ENCODE measurements at regions not wholly inside any gene's neighbourhood (a gene's known extent, or its start where the extent isn't known, plus 50 kb on each side); places are given as distances from the start of the nearest gene placed in this dataset.
"Not testable (repeated sequence)": the region's sequence is repeated elsewhere in the genome, so short reads cannot be mapped to it uniquely, and the experiment has no call there.

DNA sequence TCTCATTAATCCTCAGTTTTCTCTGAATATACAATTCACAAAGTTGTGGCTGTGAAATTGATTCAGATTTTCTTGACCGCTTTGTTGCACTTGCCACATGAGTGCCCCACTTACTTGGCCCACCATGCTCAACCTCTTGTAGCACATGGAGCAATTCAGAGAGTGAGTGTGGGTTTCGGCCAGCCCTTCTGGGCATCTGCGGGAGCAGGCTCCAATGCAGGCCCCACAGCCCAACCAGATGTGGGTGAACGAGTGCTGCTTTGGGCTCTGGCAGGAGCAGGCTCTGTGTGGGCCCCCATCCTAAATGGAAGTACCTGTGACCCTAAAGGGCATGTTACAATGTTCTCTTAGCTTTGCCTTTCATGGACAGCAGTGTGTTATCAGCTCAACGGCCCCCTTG, 2338.6 kb downstream of the LRRC4C start:
- DNase-seq, result no peak

DNA sequence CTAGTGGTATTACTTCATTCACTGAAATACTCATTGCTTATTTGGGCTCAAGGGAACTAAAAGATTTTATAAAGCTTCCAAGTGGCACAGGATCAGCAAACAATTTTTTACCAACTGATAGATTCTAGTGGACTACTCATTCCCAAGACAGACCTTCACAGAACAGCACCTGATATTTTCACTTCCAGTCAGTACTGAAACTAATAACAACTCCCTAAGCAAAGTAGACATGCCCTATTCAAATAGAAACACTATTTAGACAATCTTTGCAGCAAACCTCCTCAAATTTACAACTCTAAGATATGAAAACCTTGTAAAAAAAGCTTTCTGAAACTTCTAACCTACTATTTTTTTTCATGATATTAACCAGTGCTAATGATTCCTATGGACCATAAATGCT, 2345.8 kb downstream of the LRRC4C start:
- no peak for DNase-seq

DNA sequence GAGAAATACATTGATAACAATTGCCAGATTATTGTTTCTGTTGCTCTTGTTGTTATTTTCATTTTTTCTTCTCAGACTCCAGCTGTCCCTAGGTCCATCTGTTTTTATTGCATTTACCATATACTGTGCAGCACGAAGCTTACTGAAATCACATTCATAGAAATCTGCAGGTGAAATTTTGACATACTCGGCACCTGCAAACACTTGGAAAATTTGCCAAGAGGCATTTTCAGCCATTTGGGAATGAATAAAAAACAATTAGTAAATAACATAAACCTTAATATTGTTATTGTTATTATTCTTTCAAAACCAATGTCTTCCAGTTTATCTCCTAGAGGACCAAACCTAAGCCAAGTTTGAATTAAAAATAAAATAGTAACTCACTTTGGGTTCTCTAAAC, 2357.2 kb downstream of the LRRC4C start:
- DNase-seq, result no peak

DNA sequence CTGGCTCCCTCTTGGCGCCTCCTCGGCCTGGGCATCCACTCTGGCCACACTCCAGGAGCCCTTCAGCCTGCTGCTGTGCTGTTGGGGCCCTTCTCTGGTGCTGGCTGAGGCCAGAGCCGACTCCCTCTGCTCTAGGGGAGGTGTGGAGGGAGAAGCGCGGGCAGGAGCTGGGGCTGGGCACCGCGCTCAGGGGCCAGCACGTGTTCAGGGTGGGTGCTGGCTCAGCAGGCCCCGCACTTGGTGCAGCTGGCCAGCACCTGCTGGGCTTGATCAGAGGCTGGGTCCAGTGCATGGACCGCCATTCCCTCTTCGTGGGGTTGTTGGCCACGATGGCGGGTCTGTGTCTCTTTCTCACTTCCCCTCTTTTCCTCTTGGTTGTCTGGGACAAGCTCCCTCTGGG, 2381.0 kb downstream of the LRRC4C start:
- no peak for DNase-seq

DNA sequence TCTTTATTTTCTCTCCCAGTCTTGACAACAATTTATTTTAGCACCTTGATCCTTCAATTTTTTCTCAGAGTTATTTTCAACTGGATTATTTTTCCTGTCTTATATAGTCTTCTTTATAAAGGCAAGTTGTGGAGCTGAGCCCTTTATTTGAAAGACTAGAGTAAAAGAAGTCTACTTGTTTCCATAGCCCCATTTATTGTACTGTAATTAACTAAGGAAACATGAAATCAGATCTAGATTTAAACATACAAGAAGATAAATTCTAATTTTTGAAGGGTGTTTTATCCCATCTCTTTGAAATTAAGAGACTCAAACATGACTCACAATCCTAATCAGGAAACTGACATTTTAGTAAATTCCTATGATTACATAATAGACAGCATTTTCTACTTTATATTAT, 2421.8 kb downstream of the LRRC4C start:
- no peak for DNase-seq

DNA sequence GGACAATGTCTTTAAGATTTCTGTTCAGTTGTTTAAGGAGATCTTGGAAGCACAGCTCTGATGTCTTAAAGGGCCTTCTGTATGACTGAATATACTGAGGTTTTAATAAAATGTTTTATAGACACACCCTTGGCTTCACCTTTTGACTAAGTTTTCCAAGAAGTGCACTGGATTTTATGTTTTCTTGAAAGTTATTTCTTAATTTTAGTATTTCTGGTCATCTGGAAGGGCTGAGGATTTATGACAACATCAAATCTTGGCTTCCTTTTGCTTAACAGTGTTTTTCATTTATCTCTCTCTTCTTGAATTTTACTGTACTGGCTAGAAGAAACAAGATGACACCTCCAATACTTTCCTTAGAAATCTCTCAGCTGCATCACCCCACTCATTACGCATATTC, 2423.4 kb downstream of the LRRC4C start:
- DNase-seq, result no peak

DNA sequence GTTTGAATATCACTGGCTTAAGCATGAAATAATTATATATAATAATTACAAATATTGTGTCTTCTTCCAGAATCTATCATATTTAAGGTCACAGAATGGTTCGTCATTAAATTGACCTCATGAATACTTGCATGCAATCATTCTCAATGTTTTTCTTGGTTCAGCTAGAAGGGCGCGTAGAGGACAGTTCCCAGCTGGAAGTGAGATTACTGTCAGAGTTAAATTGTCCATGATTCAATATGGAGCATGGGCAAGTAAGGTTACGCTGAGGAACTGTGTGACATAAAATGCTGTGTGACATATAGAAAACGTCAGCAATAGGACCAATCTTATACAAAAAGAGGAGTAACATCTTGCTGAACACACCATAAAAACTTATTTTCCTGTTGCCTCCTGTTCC, 2423.5 kb upstream of the RAG2 start:
- DNase-seq, result no peak

DNA sequence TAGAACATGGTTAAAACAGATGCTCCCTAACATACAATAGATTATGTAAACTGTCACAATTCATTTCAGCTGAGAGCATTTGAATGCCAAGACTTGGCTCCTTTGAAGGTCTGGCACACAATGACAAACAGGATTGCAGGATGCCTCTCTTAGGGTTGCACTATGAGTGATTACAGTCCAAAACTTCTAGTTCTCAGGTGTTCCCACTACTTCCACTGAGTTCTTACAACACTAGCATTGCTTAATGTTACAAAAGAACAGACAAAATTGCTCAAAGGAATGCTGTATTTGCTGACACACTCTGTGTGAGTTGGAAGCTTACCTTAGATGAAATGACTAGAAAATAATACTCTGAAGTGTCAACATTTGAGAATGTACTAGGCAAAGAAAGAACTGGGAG, 2413.8 kb upstream of the RAG2 start:
- no peak for DNase-seq

DNA sequence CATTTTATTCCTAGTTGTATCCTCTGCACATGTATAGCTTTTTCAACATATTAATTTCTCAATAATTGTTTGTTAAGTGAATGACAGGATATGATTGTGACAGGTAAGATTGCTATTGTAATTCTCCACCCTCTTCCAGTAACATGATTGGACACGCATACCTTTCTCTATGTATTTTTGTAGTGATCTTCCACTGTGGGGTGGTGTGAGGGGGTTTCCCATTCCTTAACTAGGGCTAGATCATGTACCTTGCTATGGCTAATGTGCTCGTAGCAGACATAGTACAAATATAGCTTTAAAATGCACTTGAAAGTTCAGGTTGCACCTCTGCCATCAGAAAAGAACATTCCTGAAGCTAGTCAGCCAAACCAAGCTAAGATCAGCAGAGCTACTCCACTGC, 2392.8 kb upstream of the RAG2 start:
- no peak for DNase-seq

DNA sequence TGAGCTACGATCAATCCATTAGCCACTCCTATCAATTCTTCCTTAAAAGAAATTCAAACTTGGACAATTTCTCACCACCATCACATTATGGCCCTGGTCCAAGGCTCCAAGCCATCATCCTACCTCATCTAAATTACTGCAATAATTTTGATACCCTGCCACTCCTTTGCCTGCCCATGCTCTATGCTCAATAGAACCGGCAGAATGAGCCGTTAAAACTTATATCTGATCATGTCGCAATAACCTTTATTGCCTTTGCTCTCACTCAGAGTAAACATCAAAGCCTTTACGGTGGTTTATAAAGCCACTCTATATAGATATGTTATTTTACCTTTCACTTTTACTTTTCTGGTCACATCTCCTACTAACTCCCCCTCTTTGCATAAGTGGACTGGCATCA, 2392.1 kb upstream of the RAG2 start:
- DNase-seq, result no peak

DNA sequence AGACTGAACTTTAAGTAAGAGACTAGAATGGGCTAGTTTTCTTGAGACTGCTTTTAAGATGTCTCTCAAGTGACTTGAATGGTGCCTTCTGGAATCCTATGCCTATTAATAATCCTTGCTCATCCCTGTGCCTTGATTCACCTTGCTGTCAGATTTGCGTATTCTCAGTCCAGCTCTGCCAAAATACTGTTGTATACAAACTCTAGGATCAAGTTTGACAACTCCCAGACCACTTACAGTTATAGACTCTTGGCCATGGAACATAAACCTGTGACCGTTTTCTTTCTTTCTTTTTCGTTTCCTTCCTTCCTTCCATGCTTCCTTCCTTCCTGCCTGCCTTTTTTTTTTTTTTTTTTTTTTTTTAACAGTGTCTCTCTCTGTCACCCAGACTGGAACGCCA, 2390.9 kb upstream of the RAG2 start:
- DNase-seq, result no peak

DNA sequence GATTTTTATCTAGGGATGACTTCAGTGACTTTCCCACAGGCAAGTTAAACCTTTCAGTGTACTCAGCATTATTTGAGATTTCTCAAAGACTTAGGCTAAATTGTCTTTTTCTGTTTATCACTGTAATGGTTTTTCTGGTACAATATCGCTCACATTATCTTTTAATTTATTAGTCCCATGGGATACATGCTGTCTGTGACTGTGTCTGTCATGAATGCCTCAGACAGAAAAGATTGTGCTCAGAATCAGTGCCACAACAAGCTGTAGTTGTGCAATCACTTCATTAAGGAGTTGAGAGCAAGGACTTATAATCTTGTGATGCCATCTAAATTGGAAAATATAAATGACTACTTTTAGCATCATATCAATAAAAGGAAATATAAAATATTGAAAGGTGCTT, 2374.2 kb upstream of the RAG2 start:
- no peak for DNase-seq

DNA sequence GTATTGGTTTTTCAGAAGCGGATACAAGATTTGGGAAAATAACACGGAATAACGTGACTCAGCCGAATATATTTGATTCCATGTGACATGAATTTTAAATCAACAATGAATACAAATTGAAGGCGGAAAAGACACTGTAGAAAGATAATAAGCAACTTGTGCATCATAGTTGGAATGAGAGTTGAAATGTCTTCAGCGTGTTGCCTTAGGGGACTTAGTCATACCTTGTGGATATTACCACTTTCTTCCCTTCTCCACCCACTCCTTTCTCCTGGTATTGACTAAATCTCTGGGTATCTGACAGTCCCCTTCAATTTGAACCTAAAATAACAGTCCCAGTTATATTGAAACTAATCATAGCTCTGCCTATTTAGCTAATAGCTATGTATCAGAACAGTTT, 2373.1 kb upstream of the RAG2 start:
- no peak for DNase-seq

DNA sequence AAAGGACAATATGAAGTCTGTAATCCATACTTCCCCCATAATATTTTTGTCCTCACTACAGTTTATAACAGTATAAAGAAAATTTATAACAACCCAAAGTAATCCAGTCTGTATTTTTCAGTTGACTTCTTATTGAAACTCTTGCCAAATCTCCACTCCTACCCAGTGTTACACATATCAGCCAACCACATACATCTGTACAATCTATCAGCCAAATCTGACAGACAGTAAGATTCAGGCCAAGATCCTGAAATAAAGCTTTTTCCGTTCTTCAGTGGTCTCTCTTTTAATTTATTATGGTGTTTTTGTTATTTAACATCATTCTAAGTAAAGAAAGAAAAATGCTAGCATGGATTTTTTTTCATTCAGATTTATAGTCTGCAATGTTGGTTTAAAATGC, 2370.9 kb upstream of the RAG2 start:
- DNase-seq, result no peak

DNA sequence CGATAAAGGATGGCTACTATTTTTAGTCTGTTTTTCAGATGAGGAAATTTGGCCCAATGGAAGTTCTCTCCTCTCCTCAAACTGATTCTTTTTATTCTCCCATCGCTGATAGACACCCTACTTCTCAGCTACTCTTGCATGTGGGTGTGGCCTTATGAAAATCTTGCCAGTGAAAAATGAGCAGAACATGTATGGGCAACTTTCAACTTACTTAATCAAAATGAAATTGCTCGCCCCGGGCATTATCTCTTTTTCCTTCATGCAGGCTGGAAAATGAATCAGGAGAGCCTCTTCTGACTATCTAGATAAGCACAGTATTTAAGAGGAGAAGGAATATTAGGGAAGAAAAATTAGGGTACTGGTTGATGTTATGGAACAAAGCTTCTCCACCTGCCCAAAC, 2354.7 kb upstream of the RAG2 start:
- no peak for DNase-seq

DNA sequence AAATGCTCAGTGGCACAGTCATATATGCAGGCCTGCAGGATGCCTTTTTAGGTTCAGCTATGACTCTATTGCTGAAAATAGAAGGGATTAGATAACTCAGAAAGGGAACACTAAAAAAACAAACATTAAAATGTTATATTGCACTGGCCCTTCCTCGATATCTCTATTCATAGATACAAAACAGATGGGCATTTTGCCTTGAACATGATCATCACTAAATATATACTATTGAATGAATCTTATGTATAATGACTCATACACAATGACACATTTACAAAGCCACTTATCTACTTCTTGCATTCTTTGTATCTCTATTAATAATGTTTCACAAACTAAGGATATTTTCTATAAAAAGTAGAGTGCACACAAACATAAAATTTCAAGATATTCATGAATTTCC, 2352.8 kb upstream of the RAG2 start:
- DNase-seq, result no peak

DNA sequence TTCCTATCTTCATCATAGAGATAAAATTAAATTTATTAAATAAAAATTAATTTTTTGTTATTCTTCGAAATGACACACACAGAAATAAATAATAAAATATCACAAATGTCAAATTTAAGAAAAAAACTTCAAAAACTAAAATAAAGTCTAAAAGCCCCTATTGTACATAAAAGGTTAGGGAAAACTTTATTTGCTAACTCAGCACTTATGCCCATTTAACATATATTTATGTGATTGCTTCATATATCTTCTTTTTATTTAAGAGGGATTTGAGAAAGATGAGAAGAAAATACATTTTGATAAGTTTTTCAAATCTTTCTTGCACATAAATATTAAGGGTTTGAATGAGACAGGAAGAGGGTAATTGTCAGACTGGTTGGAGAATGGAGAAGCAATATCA, 2350.4 kb upstream of the RAG2 start:
- no peak for DNase-seq

DNA sequence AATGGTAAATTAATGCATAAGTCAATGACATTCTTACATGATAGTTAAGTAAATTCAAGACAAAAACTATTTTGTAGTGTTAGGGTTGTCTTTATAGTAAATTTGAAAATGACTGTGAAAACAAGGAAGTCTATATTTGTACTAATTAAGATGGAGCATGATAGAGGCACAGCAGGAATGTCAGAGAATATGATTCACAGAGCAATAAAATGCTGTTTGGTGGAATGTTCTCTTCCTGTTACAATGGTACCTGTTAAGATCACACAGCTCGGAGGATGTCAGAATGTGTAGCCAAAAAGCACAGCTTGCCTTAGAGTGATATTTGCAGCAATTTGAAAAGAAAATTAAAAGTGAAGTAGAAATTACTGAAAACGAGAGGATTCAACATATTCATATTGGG, 2339.7 kb upstream of the RAG2 start:
- no peak for DNase-seq

DNA sequence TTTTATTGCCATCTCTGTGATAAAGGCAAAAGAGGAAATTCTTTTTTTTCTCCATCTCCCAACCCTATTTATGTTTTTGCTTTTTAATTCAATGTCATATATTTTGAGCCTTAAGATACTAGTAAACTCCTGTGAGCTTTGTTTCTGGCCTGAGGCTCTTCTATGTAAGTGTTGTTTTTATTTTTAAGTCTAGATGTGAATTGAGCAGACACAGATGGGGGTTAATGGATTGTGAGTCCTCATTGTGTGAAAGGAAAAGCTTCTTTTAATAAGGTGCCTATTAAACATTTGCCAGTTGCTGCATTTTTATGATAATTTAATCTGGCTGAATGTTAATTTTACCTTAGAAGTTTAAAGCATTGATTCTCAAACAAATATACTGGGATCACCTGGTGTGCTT, 2337.9 kb upstream of the RAG2 start:
- DNase-seq, result no peak

DNA sequence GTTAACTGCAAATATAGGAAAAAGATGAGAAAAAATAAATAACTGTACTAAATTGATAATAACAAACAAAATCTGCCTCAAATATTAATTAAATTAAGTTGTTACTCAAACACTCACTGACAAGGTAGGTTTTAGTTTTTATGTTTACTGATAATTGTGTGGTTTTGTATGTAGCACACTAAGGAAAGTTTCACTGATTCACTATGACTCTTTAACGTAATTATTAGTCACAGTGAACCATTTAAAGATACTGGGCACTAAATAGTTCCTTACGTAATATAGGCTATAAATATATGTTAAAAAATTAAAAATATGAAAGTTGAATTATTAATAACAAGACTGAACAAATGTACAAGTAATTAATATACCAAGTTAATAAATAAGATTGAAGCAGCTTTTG, 2330.0 kb upstream of the RAG2 start:
- no peak for DNase-seq

DNA sequence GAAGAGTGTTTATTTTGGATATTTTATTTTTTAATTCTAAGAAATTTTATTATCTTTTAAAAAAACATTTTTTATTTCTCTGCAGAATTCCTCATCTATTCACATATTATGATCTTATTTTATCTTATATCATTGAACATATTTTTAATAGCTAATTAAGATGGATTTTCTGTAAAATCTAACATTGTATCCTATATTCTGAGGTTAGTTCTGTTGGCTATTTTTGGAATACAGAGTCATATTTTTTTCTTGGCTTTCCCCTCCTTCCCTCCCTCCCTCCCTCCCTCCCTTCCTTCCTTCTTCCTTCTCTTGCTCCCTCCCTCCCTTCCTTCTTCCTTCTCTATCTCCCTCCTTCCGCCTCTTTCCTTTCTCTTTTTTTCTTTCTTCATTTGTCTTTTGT, 2326.6 kb upstream of the RAG2 start:
- DNase-seq, result no peak

DNA sequence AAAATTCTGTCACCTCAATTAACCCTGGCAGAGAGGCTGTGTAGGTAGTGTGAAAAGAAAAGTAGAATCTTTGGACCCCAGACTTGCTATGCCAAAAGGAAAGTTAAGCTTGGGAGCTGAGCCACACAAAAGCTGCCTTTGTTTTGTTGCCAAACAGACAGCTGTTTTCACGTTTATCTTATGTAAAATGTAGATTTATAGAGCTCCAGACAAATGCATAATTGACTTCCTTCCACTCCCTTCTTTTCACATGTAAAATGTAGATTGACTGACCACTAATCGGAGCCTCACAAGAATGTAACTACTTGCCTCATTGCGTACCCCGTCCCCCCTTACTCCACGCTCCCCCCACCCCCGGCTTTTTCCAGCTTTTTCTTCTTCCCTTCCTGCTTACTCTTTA, 2302.2 kb upstream of the RAG2 start:
- DNase-seq, result no peak

DNA sequence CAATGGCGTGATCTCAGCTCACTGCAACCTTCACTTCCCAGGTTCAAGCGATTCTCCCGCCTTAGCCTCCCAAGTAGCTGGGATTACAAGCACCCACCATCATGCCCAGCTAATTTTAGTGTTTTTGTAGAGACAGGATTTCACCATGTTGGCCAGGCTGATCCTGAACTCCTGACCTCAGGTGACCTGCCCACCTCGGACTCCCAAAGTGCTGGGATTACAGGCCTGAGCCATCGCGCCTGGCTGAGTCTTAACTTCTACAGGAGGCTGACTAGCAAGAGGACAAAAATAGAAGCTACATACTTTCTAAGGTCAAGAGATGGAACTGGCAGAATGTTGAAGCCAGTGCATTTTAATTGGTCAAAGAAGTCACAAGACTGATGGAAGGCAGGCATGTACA, 2296.2 kb upstream of the RAG2 start:
- not testable (repeated sequence) for DNase-seq

DNA sequence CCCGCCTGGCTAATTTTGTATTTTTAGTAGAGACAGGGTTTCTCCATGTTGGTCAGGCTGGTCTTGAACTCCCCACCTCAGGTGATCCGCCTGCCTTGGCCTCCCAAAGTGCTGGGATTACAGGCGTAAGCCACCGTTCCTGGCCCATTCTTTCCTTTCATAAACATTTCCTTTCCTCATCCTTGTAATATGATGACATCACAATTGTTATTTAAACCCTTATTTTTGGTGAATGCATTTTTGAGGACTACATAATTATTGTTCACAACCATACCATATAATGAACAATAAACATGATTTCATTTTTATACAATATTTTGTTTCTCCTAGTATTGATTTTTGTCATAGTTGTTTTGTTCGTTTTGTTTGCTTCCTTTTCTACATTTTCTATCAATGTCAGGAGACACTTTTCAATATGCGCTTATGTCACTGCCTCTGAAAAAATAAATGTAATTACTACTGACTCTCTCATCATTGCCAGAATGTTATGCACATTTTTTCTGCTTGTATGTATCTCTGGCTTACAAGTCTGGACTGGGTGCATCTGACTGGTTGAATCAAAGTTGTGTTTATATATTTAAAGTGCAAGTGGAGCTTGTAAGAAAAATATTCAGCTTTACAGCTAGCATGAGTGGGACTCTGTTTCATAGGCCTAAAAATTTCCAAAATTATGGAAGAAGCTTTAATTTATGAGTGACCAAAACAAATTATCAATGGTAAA, 2286.3 kb upstream of the RAG2 start:
- DNase-seq, result no peak

DNA sequence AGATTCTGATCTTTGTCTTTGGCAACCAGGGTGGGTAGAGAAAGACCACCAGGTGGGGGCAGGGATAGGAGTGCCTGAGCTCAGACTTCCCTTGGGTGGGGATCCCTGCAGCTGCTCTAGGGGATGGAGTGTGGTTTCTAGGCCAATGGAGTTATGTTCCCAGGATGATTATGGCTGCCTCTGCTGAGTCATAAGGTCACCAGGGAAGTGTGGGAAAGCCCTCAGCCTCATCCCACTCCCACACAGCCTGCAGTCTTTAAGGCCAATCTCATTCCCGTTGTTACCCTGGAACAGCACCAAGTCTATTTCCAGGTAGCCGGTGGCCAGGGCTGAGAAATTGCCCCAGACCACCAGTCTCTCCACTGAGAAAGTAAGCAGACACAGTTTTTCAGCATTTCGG, 2269.3 kb upstream of the RAG2 start:
- no peak for DNase-seq

DNA sequence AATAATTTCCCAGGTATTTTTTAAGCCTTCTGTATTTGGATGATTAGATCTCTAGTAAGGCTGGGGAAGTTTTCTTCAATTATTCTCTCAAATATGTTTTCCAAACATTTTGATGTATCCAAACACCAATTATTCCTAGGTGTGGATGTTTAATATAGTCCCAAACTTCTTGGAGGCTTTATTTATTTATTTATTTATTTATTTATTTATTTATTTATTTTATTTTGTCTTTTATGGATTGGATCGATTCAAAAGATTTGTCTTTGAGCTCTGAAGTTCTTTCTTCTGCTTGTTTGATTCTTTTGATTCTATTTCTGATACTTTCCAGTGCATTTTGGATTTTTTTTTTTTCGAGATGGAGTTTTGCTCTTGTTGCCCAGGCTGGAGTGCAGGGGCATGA, 2267.9 kb upstream of the RAG2 start:
- no peak for DNase-seq

Data from amniotic stem cell (primary cell).